ENCODE measurements at regions not wholly inside any gene's neighbourhood (a gene's known extent, or its start where the extent isn't known, plus 50 kb on each side); places are given as distances from the start of the nearest gene placed in this dataset.
"Not testable (repeated sequence)": the region's sequence is repeated elsewhere in the genome, so short reads cannot be mapped to it uniquely, and the experiment has no call there.

DNA sequence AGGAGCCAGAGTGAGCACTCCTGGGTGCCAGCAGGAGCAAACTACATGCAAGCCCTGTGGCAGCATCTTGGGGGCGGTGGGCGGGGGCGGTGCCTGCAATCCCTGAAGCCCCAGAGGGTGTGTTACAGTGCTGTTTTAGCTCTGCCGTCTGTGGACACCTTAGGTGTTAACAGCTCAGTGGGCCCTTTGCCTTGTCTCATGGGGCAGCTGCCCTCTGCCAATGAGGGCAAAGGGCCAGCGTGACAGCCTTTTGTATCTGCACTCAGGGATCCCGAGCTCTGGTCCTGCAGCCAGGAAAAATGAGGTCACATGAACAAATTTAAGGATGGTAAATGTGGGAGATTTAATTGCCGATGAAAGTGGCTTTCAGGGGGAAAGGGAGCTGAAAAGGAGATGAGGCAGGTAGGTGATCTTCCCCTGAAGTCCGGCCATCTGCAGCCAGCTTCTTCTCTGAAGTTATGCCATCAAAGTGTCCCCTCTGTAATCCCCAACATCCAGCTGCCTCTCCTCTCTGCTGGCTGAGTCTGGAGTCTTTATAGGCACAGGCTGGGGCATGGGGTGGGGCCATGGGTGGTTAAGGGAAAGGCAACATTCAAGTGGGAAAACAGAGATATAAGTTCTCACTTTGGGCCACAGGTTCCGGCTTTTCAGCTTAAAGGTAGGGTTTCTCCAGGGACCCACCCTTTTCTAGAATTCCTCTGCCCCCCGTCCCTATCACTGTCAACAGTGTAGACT, 267.1 kb upstream of the NBPF12 start:
- not testable (repeated sequence) for DNase-seq (ENCODE audit: low read depth, low spot score); H3K27me3 ChIP-seq (ENCODE audit: insufficient read depth, insufficient read length); H3K9ac ChIP-seq (ENCODE audit: insufficient read length, low read depth); H3K4me3 ChIP-seq (ENCODE audit: insufficient read length, low read depth); H3K36me3 ChIP-seq (ENCODE audit: insufficient read depth, insufficient read length, low read length); H3K9me3 ChIP-seq (ENCODE audit: insufficient read depth, low read length); H3K4me1 ChIP-seq (ENCODE audit: insufficient read depth, insufficient read length)

DNA sequence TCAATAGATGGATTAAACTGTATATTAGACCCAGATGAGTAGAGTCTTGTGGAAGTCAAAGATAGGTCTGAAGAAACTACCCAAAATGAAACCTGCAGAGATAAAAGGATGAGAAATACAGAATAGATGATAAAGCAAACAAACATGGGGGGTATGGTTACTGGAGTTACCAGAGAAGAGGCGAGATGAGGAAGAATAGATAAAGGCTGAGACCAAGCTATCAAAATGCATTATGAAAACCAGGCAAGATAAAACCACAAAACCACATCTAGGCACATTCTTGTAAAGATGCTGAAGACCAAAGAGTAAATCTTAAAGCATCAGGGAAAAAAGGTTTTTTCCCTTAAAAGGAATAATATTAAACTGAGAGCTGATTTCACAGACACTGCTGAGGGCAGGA, 271.8 kb upstream of the NBPF12 start:
- not testable (repeated sequence) for DNase-seq (ENCODE audit: low read depth, low spot score); H3K9me3 ChIP-seq (ENCODE audit: insufficient read depth, low read length); H3K9ac ChIP-seq (ENCODE audit: insufficient read length, low read depth); H3K4me1 ChIP-seq (ENCODE audit: insufficient read depth, insufficient read length); H3K27me3 ChIP-seq (ENCODE audit: insufficient read depth, insufficient read length); H3K4me3 ChIP-seq (ENCODE audit: insufficient read length, low read depth); H3K36me3 ChIP-seq (ENCODE audit: insufficient read depth, insufficient read length, low read length)

DNA sequence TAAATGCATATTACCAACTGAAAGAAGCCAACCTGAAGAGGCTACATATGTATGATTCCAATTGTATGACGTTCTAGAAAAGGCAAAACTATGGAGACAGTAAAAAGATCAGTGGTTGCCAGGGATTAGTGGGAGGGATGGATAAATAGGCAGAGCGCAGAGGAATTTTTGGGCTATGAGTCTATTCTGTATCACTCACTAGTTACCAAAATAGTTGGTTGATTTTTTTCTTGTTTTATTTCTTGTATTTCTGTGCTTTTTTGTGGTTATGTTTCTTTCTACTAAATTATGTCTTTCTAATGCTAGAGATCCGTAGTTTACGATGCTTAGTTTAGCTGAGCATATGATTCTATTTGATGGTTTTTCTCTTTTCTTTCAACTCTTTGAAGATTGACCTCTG, 277.9 kb upstream of the NBPF12 start:
- not testable (repeated sequence) for H3K36me3 ChIP-seq (ENCODE audit: insufficient read depth, insufficient read length, low read length); H3K4me1 ChIP-seq (ENCODE audit: insufficient read depth, insufficient read length); H3K9me3 ChIP-seq (ENCODE audit: insufficient read depth, low read length); DNase-seq (ENCODE audit: low read depth, low spot score); H3K4me3 ChIP-seq (ENCODE audit: insufficient read length, low read depth); H3K9ac ChIP-seq (ENCODE audit: insufficient read length, low read depth); H3K27me3 ChIP-seq (ENCODE audit: insufficient read depth, insufficient read length)

DNA sequence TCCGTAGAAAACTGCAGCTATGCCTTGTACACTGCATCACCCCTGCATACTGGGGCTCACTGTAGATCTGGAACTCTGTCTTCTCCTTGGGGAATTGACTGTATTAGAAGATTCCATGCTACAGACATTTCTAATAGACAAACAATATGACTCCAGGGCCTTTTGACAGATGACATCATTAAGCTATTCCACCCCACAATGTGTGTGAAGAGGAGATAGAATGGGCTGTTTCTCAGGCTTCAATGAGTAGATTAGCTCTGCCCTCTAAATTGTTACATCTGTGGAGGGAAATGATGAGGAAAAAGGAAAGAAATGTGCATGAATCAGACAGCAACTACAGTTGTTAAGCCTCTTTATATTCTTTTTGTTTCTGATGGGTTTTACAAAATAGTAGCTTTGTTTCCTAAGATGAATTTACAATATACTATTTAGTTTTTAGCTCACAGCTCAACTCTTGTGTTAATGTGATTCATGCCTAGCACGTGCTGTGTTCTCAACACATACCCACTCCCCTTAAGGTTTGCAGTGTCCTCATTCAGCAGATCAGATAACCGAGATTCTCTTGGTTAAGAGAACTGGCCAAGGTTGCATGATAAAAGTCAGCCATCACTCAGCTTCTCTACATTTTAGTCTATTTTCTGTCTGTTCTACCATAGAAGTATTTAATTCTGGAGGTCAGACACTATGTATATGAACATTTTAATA, 281.6 kb upstream of the NBPF12 start:
- H3K9ac ChIP-seq (ENCODE audit: insufficient read length, low read depth); H3K36me3 ChIP-seq (ENCODE audit: insufficient read depth, insufficient read length, low read length); H3K4me1 ChIP-seq (ENCODE audit: insufficient read depth, insufficient read length); H3K27me3 ChIP-seq (ENCODE audit: insufficient read depth, insufficient read length); H3K9me3 ChIP-seq (ENCODE audit: insufficient read depth, low read length); DNase-seq (ENCODE audit: low read depth, low spot score); H3K4me3 ChIP-seq (ENCODE audit: insufficient read length, low read depth): not testable (repeated sequence)

DNA sequence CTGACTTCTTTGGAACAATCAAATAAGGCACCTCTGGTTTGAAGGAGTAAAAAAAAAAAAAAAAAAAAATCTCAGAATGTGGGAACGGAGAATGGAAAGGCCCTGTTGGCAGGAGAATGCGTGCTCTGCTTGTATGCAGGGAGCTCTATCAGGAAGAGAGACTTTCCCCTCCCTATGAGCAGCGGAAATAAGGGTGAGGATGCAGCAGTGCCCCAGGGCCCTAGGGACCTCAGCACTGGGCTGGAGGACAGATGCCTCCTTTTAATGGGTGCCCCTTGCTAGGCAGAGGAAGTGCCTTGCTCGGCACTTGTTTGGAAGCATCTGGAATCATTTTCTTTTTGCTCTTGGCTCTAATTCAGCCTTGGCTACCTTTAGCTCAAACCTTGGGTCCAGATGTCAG, 283.4 kb upstream of the NBPF12 start:
- H3K9ac ChIP-seq (ENCODE audit: insufficient read length, low read depth); H3K4me1 ChIP-seq (ENCODE audit: insufficient read depth, insufficient read length); H3K4me3 ChIP-seq (ENCODE audit: insufficient read length, low read depth); H3K27me3 ChIP-seq (ENCODE audit: insufficient read depth, insufficient read length); H3K9me3 ChIP-seq (ENCODE audit: insufficient read depth, low read length); H3K36me3 ChIP-seq (ENCODE audit: insufficient read depth, insufficient read length, low read length): not testable (repeated sequence)
- DNase-seq (ENCODE audit: low read depth, low spot score) = peak; percentile 2

DNA sequence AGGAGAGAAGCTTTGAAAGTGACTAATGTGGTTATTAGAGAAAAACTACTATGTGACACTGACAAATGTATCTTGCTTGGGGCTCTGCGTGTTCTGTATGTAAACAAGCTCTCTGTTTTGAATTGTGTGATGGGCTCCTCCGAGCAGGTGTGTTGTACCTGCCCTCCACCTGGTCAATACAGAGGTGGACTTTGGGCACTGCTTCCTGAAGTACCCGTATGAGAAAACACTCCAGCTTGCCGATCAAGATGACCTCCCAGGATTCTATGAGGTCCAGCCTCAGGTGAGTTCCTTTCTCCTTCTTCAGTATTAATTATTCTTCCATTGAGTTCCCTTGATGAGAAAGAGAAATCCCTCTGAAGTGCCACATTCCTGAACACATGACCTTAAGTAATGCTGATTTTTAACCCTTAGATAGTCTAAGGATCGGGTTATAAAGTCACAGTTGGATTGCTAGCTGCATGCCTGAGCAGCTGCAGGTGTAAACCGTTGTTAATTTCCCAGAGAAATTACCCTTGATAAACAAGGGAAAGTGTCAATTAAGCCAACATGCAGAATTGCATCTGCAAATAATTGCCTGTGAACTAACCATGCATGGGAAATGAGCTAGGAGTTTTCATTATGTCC, 292.0 kb upstream of the NBPF12 start:
- H3K27me3 ChIP-seq (ENCODE audit: insufficient read depth, insufficient read length); H3K9ac ChIP-seq (ENCODE audit: insufficient read length, low read depth); DNase-seq (ENCODE audit: low read depth, low spot score); H3K36me3 ChIP-seq (ENCODE audit: insufficient read depth, insufficient read length, low read length); H3K4me3 ChIP-seq (ENCODE audit: insufficient read length, low read depth); H3K4me1 ChIP-seq (ENCODE audit: insufficient read depth, insufficient read length); H3K9me3 ChIP-seq (ENCODE audit: insufficient read depth, low read length): not testable (repeated sequence)

DNA sequence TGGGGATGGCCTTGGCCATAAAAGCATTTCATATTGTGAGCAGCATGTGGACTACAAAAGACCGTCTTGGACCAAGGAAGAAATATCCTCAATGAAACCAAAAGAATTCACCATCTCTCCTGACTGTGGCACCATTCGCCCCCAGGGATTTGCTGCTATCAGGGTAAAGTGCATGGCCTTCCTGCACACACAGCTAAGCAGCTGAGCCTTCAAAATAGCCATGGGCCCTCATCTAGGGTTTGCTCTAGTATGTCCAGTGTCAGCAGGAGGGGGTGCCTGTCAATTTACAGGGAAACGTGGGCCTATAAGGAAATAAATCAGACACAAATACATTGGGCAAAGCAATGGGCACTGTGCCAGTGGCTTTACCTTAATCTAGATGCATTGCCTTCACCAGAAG, 296.6 kb upstream of the NBPF12 start:
- DNase-seq (ENCODE audit: low read depth, low spot score); H3K4me3 ChIP-seq (ENCODE audit: insufficient read length, low read depth); H3K9ac ChIP-seq (ENCODE audit: insufficient read length, low read depth); H3K4me1 ChIP-seq (ENCODE audit: insufficient read depth, insufficient read length); H3K36me3 ChIP-seq (ENCODE audit: insufficient read depth, insufficient read length, low read length); H3K27me3 ChIP-seq (ENCODE audit: insufficient read depth, insufficient read length); H3K9me3 ChIP-seq (ENCODE audit: insufficient read depth, low read length): not testable (repeated sequence)

DNA sequence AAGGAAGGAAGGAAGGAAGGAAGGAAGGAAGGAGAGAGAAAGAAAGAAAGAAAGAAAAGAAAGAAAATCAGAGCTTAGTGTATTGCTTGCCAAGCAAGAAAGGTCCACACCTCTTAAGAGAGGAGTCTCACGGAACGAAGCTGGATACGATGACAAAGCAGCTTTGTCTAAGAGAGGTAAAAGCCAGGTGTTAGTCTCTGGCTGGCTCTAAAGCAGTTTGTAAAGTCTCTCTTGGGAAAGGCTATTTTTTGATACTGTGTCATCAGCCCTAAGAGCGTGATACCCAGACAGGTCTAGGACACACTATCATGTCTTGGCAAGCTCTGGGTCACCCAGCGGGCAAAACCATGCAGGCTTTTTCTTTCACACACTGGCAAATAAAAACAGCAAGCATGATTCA, 297.5 kb upstream of the NBPF12 start:
- H3K4me3 ChIP-seq (ENCODE audit: insufficient read length, low read depth); H3K36me3 ChIP-seq (ENCODE audit: insufficient read depth, insufficient read length, low read length); H3K27me3 ChIP-seq (ENCODE audit: insufficient read depth, insufficient read length); H3K9ac ChIP-seq (ENCODE audit: insufficient read length, low read depth); DNase-seq (ENCODE audit: low read depth, low spot score); H3K9me3 ChIP-seq (ENCODE audit: insufficient read depth, low read length); H3K4me1 ChIP-seq (ENCODE audit: insufficient read depth, insufficient read length): not testable (repeated sequence)

DNA sequence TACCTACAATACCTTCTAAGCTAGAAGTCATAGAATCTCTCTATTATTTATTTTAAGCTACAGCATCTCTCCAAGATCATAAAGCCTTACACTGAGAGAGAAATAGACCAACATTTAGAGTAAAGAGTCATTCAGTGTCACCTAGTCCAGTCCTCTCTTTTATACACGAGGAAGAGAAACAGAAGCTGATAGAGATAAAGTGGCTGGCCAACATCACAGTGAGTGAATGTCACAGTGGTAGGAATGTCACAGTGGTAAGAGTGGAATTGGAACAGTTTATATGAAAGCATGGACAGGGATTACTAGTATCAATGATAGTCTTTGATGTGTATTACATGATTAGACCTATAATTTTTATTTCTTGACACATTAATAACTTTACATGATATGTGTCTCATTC, 307.8 kb upstream of the NBPF12 start:
- not testable (repeated sequence) for H3K4me1 ChIP-seq (ENCODE audit: insufficient read depth, insufficient read length); H3K36me3 ChIP-seq (ENCODE audit: insufficient read depth, insufficient read length, low read length); H3K4me3 ChIP-seq (ENCODE audit: insufficient read length, low read depth); H3K27me3 ChIP-seq (ENCODE audit: insufficient read depth, insufficient read length); H3K9me3 ChIP-seq (ENCODE audit: insufficient read depth, low read length); DNase-seq (ENCODE audit: low read depth, low spot score); H3K9ac ChIP-seq (ENCODE audit: insufficient read length, low read depth)

DNA sequence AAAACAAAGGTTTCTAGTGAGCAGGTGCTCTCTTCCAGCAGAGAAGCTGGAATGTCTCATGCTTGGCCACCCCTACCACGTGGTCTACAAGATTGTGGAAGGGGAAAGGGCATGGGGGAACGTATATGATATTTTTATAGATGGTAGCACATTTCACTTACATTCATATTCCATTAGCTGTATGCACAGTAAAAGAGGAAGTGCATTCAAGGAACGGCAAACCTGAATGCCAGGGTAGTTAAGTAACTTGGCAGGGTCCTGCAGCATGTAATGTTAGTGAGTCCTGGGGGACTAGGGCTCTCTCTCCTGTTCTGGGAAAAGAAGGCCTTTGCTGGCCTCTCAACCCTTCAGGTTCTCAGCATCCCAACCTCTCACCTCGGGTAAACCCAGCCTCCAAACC, 319.5 kb upstream of the NBPF12 start:
- not testable (repeated sequence) for H3K36me3 ChIP-seq (ENCODE audit: insufficient read depth, insufficient read length, low read length); H3K9me3 ChIP-seq (ENCODE audit: insufficient read depth, low read length); H3K9ac ChIP-seq (ENCODE audit: insufficient read length, low read depth); H3K4me1 ChIP-seq (ENCODE audit: insufficient read depth, insufficient read length); H3K4me3 ChIP-seq (ENCODE audit: insufficient read length, low read depth); DNase-seq (ENCODE audit: low read depth, low spot score); H3K27me3 ChIP-seq (ENCODE audit: insufficient read depth, insufficient read length)

DNA sequence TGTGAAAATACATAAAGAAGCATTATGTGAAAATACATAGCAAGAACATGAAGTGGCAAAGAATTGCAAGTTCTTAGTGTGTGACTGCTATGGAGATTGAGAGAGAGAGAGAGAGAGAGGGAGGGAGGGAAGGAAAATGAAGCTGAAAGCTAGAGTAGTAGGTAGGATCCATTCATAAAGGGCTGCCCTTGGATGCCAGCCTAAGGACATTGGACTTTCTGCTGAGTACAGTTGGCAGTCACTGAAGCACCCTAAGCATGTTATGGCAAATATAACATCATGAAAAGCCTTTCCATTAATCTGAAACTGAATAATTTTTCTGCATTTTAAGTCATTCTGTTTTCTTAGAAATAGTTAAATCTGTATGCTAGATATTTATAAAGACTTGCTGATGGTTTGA, 333.4 kb upstream of the NBPF12 start:
- not testable (repeated sequence) for H3K27me3 ChIP-seq (ENCODE audit: insufficient read depth, insufficient read length); DNase-seq (ENCODE audit: low read depth, low spot score)

DNA sequence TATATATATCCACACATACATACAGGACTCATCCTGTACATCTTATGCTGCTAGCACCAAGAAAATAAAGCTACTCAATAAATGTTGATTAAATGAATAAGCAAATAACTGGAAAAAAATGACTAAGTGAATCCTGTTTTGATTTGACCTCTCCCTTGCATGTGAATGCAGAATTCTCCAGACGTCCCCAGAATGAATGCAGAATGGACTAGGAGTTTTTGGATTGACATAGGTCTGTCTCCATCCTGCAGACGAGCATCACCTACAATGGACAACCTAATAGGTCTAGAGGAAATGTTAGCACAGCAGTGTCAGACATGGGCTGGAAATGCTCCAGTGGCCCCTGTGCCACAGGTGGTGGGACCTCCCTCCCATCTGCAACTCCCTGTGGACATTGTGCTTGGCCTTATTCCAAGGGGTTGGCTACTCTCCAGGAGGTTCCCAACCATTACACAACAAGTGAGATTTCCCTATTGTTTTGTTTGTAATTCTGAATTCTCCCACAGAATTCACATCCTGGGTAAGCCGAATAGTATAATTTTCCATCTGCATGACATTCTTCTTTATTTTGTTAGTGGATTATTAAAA, 337.3 kb upstream of the NBPF12 start:
- H3K4me3 ChIP-seq (ENCODE audit: insufficient read length, low read depth); DNase-seq (ENCODE audit: low read depth, low spot score); H3K9me3 ChIP-seq (ENCODE audit: insufficient read depth, low read length); H3K36me3 ChIP-seq (ENCODE audit: insufficient read depth, insufficient read length, low read length); H3K4me1 ChIP-seq (ENCODE audit: insufficient read depth, insufficient read length); H3K27me3 ChIP-seq (ENCODE audit: insufficient read depth, insufficient read length); H3K9ac ChIP-seq (ENCODE audit: insufficient read length, low read depth): not testable (repeated sequence)

More for the DNA sequence above, 333.4 kb upstream of the NBPF12 start:
- H3K9me3 ChIP-seq (ENCODE audit: insufficient read depth, low read length); H3K4me3 ChIP-seq (ENCODE audit: insufficient read length, low read depth); H3K4me1 ChIP-seq (ENCODE audit: insufficient read depth, insufficient read length); H3K36me3 ChIP-seq (ENCODE audit: insufficient read depth, insufficient read length, low read length); H3K9ac ChIP-seq (ENCODE audit: insufficient read length, low read depth): not testable (repeated sequence)
